Heart left ventricle (tissue), 16 donors: ENCODE measurements at regions not wholly inside any gene's neighbourhood (a gene's known extent, or its start where the extent isn't known, plus 50 kb on each side); places are given as distances from the start of the nearest gene placed in this dataset.
A peak's percentile ranks its signal among the peaks of the same experiment; 100 is the strongest.

Experiments used
- ATAC-seq, 4 donors: fragments of 200-7000 bp; cut with Tn5 transposase; one replicate each; pipeline ENCODE4 v1.9.1; 2020 to 2022; ENCODE audit warnings: moderate library complexity in 4 of 4, mild to moderate bottlenecking in 3 of 4, moderate number of reproducible peaks in 1 of 4
- DNase-seq, 5 donors: peaks; one replicate each; pipeline ENCODE4 v3.0.0-alpha.2; 2020
- H3K27ac ChIP-seq, 12 donors: fragments of 200-600 bp; sonication (generic) in 4 of 12; one replicate each; pipeline versions ENCODE4 v1.5.0 to v1.8.0; 2016 to 2022; ENCODE audit warnings: mild to moderate bottlenecking in 2 of 12
- H3K27me3 ChIP-seq, 9 donors: fragments of 200-600 bp; sonication (generic) in 2 of 9; one replicate each; pipeline versions ENCODE4 v1.5.1 to v1.8.0; 2016 to 2022; ENCODE audit warnings: mild to moderate bottlenecking in 3 of 9
- H3K36me3 ChIP-seq, 9 donors: fragments of 200-600 bp; sonication (generic) in 2 of 9; one replicate each; pipeline versions ENCODE4 v1.5.0 to v1.8.0; 2018 to 2022; ENCODE audit warnings: mild to moderate bottlenecking in 2 of 9
- H3K4me1 ChIP-seq, 12 donors: fragments of 200-600 bp; sonication (generic) in 4 of 12; one replicate each; pipeline versions ENCODE4 v1.5.0 to v1.8.0; 2016 to 2022; ENCODE audit warnings: mild to moderate bottlenecking in 3 of 12
- H3K4me3 ChIP-seq, 12 donors: fragments of 200-600 bp; sonication (generic) in 4 of 12; one replicate each; pipeline versions ENCODE4 v1.5.0 to v1.8.0; 2017 to 2022; ENCODE audit warnings: mild to moderate bottlenecking in 9 of 12, moderate library complexity in 4 of 12
- H3K9me3 ChIP-seq, 12 donors: fragments of 200-600 bp; sonication (generic) in 4 of 12; one replicate each; pipeline versions ENCODE4 v1.5.0 to v1.8.0; 2016 to 2022; ENCODE audit warnings: mild to moderate bottlenecking in 1 of 12
- POLR2A ChIP-seq, 2 donors: fragments of 450-650 bp; IDR thresholded peaks; one replicate each; pipeline ENCODE4 v1.6.1; 2017; ENCODE audit warnings: antibody characterized with exemption in 2 of 2, mild to moderate bottlenecking in 2 of 2, moderate library complexity in 2 of 2
- WGBS, 4 donors: extraction: QIAGEN DNeasy Blood & Tissue Kit in 2 of 4; methylation state at CpG; one replicate each; pipeline versions ENCODE4 v1.1.5 to v1.1.7; 2013 to 2018; 5-methylcytosine and 5-hydroxymethylcytosine counted together
- intact Hi-C, 10 donors: fragments of 100-400 bp; cut with DNase I; formaldehyde crosslinking; loops; one replicate each; pipeline versions ENCODE4 v1.11.1 to v1.14.2; 2022
- TF ChIP-seq, protein P1 (sequence below), 12 donors: fragments of 200-600 bp; sonication (generic) in 4 of 12; IDR thresholded peaks; one replicate each; pipeline versions ENCODE4 v1.5.0 to v1.8.0; 2018 to 2022; ENCODE audit warnings: antibody characterized with exemption in 12 of 12, mild to moderate bottlenecking in 5 of 12
- donor health status: ischemic (EF 13 %, LVEDD 7.1; RV severe dilation, severe dysfunction).
- donor health status: healthy with polysubstance abuse.
- donor health status: DM: no; HTN: yes; CAD: no.
- donor health status: DM: no; HTN: no; CAD: no.
- donor health status: ischemic (EF 25% LVEDD 6.9; RV normal size, moderate dysfunction).
- donor health status: ischemic (EF 25% LVEDD 5.7; RV mildly dilated, moderate dysfunction).
- donor health status: healthy.
- donor health status: DM: yes; HTN: yes; CAD: no.
- donor health status: ischemic (EF 35%, LVEDD 5.7; RV mildly dilated, moderate dysfunction).
- donor health status: nonischemic (EF 11% LVEDD 7.7; RV severe dilation, severe dysfunction).
- donor health status: DM: yes; HTN: yes; CAD: no.
- donor health status: PGD.
- donor health status: ischemic (EF 29% LVEDD 5.4; RV normal size, mild dysfunction).
- donor health status: nonischemic (EF 23%, LVEDD 6.1; RV moderate dilation, normal function).

GRCh38 chrX:47751670-47752069 lies 85.0 kb upstream of the ZNF81 start:
- WGBS, 4 donors, result 10 to 31% (median 22%) methylated on average over 6 of the region's 6 CpGs
- peak in 2 of 5 donors; percentile 32 to 44 for DNase-seq
- Histone ChIP-seq H3K27ac (no peak overlapping the region), H3K4me3 (no peak overlapping the region), H3K9me3 (no peaks in the 10 kb centered on the region), H3K4me1 (no peaks in the 10 kb centered on the region), H3K36me3 (no peaks in the 10 kb centered on the region), H3K27me3 (peaks cover 0 to 12% (median 0%) of the 10 kb centered on the region in 9 donors)
- intact Hi-C loops, result no loop called here
- no peak for TF ChIP-seq POLR2A (IDR thresholded peaks at IDR 0.05)
- TF ChIP-seq, protein P1, sequence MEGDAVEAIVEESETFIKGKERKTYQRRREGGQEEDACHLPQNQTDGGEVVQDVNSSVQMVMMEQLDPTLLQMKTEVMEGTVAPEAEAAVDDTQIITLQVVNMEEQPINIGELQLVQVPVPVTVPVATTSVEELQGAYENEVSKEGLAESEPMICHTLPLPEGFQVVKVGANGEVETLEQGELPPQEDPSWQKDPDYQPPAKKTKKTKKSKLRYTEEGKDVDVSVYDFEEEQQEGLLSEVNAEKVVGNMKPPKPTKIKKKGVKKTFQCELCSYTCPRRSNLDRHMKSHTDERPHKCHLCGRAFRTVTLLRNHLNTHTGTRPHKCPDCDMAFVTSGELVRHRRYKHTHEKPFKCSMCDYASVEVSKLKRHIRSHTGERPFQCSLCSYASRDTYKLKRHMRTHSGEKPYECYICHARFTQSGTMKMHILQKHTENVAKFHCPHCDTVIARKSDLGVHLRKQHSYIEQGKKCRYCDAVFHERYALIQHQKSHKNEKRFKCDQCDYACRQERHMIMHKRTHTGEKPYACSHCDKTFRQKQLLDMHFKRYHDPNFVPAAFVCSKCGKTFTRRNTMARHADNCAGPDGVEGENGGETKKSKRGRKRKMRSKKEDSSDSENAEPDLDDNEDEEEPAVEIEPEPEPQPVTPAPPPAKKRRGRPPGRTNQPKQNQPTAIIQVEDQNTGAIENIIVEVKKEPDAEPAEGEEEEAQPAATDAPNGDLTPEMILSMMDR (IDR thresholded peaks at IDR 0.05), result peak in 8 of 12 donors; percentile 15 to 34 (median 25)
- peak in 3 of 4 donors; percentile 53 to 65 (median 64) for ATAC-seq

DNA sequence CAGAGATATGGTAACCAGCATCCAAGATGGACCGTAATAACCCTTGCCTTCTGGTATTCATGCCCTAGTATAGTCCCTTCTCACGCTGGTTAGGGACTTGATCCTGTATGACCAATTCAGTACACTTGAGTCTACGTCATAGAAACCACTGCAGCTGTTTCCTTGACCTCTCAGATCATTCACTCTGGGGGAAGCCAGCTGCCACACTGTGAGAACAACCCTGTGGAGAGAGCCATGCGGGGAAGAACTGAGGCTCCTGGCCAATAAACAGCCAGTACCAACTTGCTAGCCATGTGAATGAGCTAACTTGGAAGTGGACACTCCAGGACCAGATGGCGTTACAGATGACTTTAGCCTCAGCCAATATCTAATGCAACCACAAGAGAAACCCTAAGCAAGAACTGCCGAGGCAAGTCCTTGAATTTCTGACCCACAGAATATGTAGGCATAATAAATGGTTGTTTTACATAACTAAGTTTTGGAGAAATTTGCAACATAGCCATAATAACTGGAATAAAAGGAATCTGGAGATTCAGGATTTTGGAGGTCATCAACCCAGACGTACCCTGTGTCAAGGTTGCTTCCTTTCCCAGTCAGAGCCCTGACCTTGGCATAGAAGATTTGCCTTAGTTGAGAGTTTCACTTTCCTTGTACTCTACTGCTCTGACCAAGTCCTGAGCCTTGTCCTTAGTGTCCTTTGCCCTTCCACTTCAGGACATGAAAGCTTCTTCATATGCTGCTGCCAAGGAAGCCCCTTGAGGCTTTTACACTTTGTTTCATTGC lies 87.3 kb upstream of the ZNF81 start:
- no peak for TF ChIP-seq POLR2A (IDR thresholded peaks at IDR 0.05)
- TF ChIP-seq, protein P1 (IDR thresholded peaks at IDR 0.05), result no peak
- Histone ChIP-seq H3K9me3 (no peaks in the 10 kb centered on the region), H3K36me3 (no peaks in the 10 kb centered on the region), H3K27me3 (peaks cover 0 to 4% (median 0%) of the 10 kb centered on the region in 9 donors), H3K4me1 (no peaks in the 10 kb centered on the region), H3K4me3 (no peak overlapping the region), H3K27ac (no peak overlapping the region)
- WGBS, 4 donors, result 51 to 74% (median 56%) methylated on average over 6 to 7 of the region's 7 CpGs
- peak in 1 of 5 donors; percentile 5 for DNase-seq
- peak in 2 of 4 donors; percentile 24 to 52 for ATAC-seq
- intact Hi-C loops, result no loop called here

DNA sequence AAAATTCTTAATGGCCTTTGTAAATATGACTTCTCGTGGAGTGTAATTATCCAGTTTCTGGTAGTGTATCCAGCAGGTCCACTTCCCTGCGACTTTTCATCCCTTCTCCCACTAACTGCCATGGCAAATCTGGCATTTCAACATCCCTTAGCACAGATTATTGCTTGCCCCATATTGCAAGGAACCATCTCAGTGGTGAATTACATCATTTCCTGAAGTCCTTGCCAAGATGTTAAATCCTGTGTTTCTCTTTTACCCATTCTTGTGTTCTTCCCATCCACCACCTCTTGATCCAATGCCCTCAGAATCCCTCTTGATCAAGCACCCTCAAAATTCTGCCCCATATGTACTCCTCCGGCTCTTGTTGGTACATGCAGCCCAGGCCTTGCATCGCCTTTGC lies 88.1 kb upstream of the ZNF81 start:
- TF ChIP-seq POLR2A (IDR thresholded peaks at IDR 0.05), result no peak
- TF ChIP-seq, protein P1 (IDR thresholded peaks at IDR 0.05), result no peak
- no peak for ATAC-seq
- intact Hi-C loops, result no loop called here

DNA sequence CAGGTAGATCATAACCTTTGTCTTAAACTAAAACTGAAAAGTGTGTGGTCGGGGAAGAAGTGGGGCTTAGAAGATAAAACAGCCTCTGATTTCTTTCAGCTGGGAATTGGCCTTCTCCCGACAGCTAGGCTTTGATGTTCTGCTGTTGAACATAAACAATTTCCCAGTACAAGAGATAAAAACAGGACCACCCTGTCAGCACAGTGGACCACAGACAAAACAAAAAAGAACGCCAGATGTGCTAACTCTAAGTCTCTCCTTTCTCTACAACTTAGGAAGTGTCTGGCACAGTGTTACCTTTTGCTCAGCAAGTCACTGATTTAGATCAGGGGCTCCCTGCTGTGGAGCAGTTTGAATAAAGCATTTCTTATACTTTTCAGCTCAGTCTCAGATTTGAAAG lies 87.5 kb upstream of the UXT start:
- intact Hi-C loops, result no loop called here
- no peaks in the 10 kb centered on the region for H3K9me3 ChIP-seq
- H3K36me3 ChIP-seq, result no peaks in the 10 kb centered on the region
- H3K4me3 ChIP-seq, result no peak overlapping the region
- ATAC-seq (no peak), DNase-seq (no peak)
- H3K27me3 ChIP-seq, result peaks cover 0 to 12% (median 0%) of the 10 kb centered on the region in 9 donors
- no peak overlapping the region for H3K27ac ChIP-seq
- H3K4me1 ChIP-seq, result no peaks in the 10 kb centered on the region
- TF ChIP-seq POLR2A (IDR thresholded peaks at IDR 0.05), result no peak
- TF ChIP-seq, protein P1 (IDR thresholded peaks at IDR 0.05), result no peak
- WGBS, 4 donors, result 50 to 71% (median 60%) methylated on average over 3 of the region's 3 CpGs

More for the DNA sequence above, 88.1 kb upstream of the ZNF81 start:
- no peaks in the 10 kb centered on the region for H3K4me1 ChIP-seq
- no peak for DNase-seq
- H3K36me3 ChIP-seq, result no peaks in the 10 kb centered on the region
- H3K4me3 ChIP-seq, result no peak overlapping the region
- no peaks in the 10 kb centered on the region for H3K9me3 ChIP-seq
- peaks cover 0 to 9% (median 0%) of the 10 kb centered on the region in 9 donors for H3K27me3 ChIP-seq
- WGBS, 4 donors, result 73 to 87% (median 81%) methylated on average over 4 of the region's 4 CpGs
- no peak overlapping the region for H3K27ac ChIP-seq
